MCF 10A (cell line): ENCODE measurements at regions not wholly inside any gene's neighbourhood (a gene's known extent, or its start where the extent isn't known, plus 50 kb on each side); places are given as distances from the start of the nearest gene placed in this dataset.

Experiments
- BruUV-seq: library from RNA; stranded (reverse); fragments of 400-500 nt; replicated peaks from 2 replicates; lab custom pipeline; 2021; lab: Mats Ljungman, UMichigan
- CTCF ChIA-PET: fragments of 300-600 bp; sonication (Branson Sonifier 250); formaldehyde crosslinking; extraction: SDS; loops from one replicate; lab custom pipeline; 2021; ENCODE audit warnings: antibody characterized with exemption, inconsistent platforms; lab: Yijun Ruan, JAX
- POLR2A ChIA-PET: fragments of 300-600, 350-650 bp; sonication (Branson Sonifier 250); formaldehyde crosslinking; extraction: SDS; loops from one replicate; lab custom pipeline; 2020; ENCODE audit warnings: antibody characterized with exemption, inconsistent platforms; lab: Yijun Ruan, JAX
- DNase-seq: peaks from one replicate; pipeline ENCODE4 v3.0.0-alpha.2; 2018; ENCODE audit not compliant: unreplicated experiment
- H3K27ac Mint-ChIP-seq: one replicate; pipeline ENCODE4 v1.8.0; 2022; ENCODE audit warnings: mild to moderate bottlenecking, low read depth, mixed read lengths; ENCODE audit not compliant: unreplicated experiment
- H3K27me3 Mint-ChIP-seq: one replicate; pipeline ENCODE4 v1.8.0; 2022; ENCODE audit warnings: mixed read lengths; ENCODE audit not compliant: insufficient read depth, unreplicated experiment
- H3K36me3 Mint-ChIP-seq: one replicate; pipeline ENCODE4 v1.8.0; 2022; ENCODE audit warnings: mild to moderate bottlenecking, moderate library complexity, mixed read lengths; ENCODE audit not compliant: insufficient read depth, unreplicated experiment
- H3K4me1 Mint-ChIP-seq: one replicate; pipeline ENCODE4 v1.8.0; 2022; ENCODE audit warnings: mixed read lengths; ENCODE audit not compliant: insufficient read depth, unreplicated experiment
- H3K4me3 Mint-ChIP-seq: one replicate; pipeline ENCODE4 v1.8.0; 2022; ENCODE audit warnings: mild to moderate bottlenecking, moderate library complexity, mixed read lengths; ENCODE audit not compliant: unreplicated experiment
- H3K9me3 Mint-ChIP-seq: one replicate; pipeline ENCODE4 v1.8.0; 2022; ENCODE audit warnings: mixed read lengths; ENCODE audit not compliant: unreplicated experiment
- CTCF ChIP-seq: fragments of 200-600 bp; IDR thresholded peaks from one replicate; pipeline ENCODE4 v1.8.0; 2022; ENCODE audit warnings: antibody characterized with exemption, mild to moderate bottlenecking; ENCODE audit not compliant: unreplicated experiment
- intact Hi-C: fragments of 100-400 bp; cut with micrococcal nuclease; formaldehyde crosslinking; loops from 2 replicates; pipeline ENCODE4 v1.14.1; 2022

- intact Hi-C loops = no loop called here
- BruUV-seq = no TSS peak
- POLR2A ChIA-PET = no interaction called here
These were observed 95.4 kb upstream of the SLCO6A1 start for GRCh38 chr5:102594192-102594591.

GRCh38 chr5:102595332-102595731, 96.5 kb upstream of the SLCO6A1 start:
- no peaks in the 10 kb centered on the region for H3K36me3 Mint-ChIP-seq
- H3K4me1 Mint-ChIP-seq = no peaks in the 10 kb centered on the region
- POLR2A ChIA-PET = no interaction called here
- CTCF ChIA-PET = interaction anchor here (1.7 kb wide), 1 partner anchor 11 kb away, joined by 7 read pairs; no protein-coding TSS in a partner anchor
- no peaks in the 10 kb centered on the region for H3K27me3 Mint-ChIP-seq
- no peak overlapping the region for H3K27ac Mint-ChIP-seq
- no peak for TF ChIP-seq CTCF
- intact Hi-C loops = no loop called here
- no TSS peak for BruUV-seq
- no peak overlapping the region for H3K4me3 Mint-ChIP-seq
- DNase-seq = no peak
- H3K9me3 Mint-ChIP-seq = peaks cover 8% of the 10 kb centered on the region

More at GRCh38 chr5:102594192-102594591, 95.4 kb upstream of the SLCO6A1 start:
- CTCF ChIA-PET = no interaction called here
- H3K27ac Mint-ChIP-seq = no peak overlapping the region
- no peak for TF ChIP-seq CTCF
- no peaks in the 10 kb centered on the region for H3K27me3 Mint-ChIP-seq
- peaks cover 8% of the 10 kb centered on the region for H3K9me3 Mint-ChIP-seq
- no peaks in the 10 kb centered on the region for H3K36me3 Mint-ChIP-seq
- DNase-seq = no peak
- H3K4me3 Mint-ChIP-seq = no peak overlapping the region
- peaks cover 6% of the 10 kb centered on the region for H3K4me1 Mint-ChIP-seq

GRCh38 chr5:102596113-102596512, 97.3 kb upstream of the SLCO6A1 start:
- Mint-ChIP-seq H3K27ac (no peak overlapping the region), H3K4me1 (peaks cover 6% of the 10 kb centered on the region), H3K4me3 (no peak overlapping the region), H3K36me3 (no peaks in the 10 kb centered on the region), H3K9me3 (peaks cover 8% of the 10 kb centered on the region), H3K27me3 (no peaks in the 10 kb centered on the region)
- TF ChIP-seq CTCF = no peak
- intact Hi-C loops = no loop called here
- no peak for DNase-seq
- no TSS peak for BruUV-seq
- CTCF ChIA-PET = interaction anchor here (0.6 to 1.7 kb wide), 3 partner anchors 12 to 543 kb away, joined by 3 to 7 read pairs (median 5); no protein-coding TSS in a partner anchor
- POLR2A ChIA-PET = interaction anchor here (1.0 kb wide), 1 partner anchor 270 kb away, joined by 3 read pairs; no protein-coding TSS in a partner anchor

GRCh38 chr5:102596951-102597350, 98.2 kb upstream of the SLCO6A1 start:
- CTCF ChIA-PET = no interaction called here
- intact Hi-C loops = no loop called here

More at GRCh38 chr5:102596951-102597350, 98.2 kb upstream of the SLCO6A1 start:
- no peak overlapping the region for H3K27ac Mint-ChIP-seq
- POLR2A ChIA-PET = no interaction called here
- BruUV-seq = no TSS peak
- no peaks in the 10 kb centered on the region for H3K27me3 Mint-ChIP-seq
- no peaks in the 10 kb centered on the region for H3K36me3 Mint-ChIP-seq
- peaks cover 8% of the 10 kb centered on the region for H3K9me3 Mint-ChIP-seq
- no peak for TF ChIP-seq CTCF
- H3K4me1 Mint-ChIP-seq = peaks cover 11% of the 10 kb centered on the region
- no peak overlapping the region for H3K4me3 Mint-ChIP-seq
- no peak for DNase-seq
